GM12872 (cell line): ENCODE measurements at regions not wholly inside any gene's neighbourhood (a gene's known extent, or its start where the extent isn't known, plus 50 kb on each side); places are given as distances from the start of the nearest gene placed in this dataset.

ENCODE experiments used
- TF ChIP-seq, protein P1 (sequence below): IDR thresholded peaks from 3 replicates; pipeline ENCODE4 v1.5.1; 2011; ENCODE audit warnings: low read depth, mild to moderate bottlenecking, low read length, moderate library complexity; ENCODE audit not compliant: insufficient read depth

DNA sequence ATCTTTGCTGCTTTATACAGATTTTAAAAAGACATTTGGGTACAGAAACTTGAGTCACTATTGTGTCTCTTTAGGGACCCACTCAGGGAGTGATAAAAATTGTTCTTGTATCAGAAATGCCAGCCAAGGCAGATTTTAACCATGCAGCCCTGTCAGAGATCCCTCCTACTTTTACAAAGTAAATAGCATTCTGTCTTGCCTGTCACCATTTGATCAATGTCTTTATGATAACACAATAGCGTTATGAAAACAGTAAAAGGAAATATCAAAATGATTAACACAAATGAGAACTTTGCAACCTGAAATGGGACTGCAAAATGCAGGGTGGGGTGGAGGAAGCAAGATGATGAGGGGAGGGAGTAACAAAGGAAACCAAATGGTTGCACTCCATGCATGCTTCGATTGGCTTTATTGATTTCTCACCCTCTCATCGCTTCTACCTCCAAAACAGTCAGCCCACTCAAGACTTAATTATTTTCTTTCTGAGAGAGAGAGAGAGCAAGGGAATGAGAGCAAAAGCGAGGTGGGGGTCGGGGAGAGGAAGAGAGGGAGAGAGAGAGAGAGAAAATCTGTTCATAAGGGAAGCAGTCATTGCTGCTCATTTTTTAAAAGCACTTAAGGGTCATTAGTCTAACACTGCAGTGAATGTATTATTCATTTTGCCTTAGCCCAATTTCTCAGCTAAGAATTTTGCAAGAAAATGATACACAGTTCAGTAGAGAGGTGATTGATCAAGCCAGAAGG is 576.5 kb downstream of the CSNK1G3 start:
- TF ChIP-seq, protein P1, sequence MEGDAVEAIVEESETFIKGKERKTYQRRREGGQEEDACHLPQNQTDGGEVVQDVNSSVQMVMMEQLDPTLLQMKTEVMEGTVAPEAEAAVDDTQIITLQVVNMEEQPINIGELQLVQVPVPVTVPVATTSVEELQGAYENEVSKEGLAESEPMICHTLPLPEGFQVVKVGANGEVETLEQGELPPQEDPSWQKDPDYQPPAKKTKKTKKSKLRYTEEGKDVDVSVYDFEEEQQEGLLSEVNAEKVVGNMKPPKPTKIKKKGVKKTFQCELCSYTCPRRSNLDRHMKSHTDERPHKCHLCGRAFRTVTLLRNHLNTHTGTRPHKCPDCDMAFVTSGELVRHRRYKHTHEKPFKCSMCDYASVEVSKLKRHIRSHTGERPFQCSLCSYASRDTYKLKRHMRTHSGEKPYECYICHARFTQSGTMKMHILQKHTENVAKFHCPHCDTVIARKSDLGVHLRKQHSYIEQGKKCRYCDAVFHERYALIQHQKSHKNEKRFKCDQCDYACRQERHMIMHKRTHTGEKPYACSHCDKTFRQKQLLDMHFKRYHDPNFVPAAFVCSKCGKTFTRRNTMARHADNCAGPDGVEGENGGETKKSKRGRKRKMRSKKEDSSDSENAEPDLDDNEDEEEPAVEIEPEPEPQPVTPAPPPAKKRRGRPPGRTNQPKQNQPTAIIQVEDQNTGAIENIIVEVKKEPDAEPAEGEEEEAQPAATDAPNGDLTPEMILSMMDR: no peak

GRCh38 chr5:124087752-124088151 is 575.8 kb downstream of the CSNK1G3 start:
- TF ChIP-seq, protein P1: no peak

- TF ChIP-seq, protein P1: no peak
Observed at GRCh38 chr5:124080256-124080655, 568.3 kb downstream of the CSNK1G3 start.

DNA sequence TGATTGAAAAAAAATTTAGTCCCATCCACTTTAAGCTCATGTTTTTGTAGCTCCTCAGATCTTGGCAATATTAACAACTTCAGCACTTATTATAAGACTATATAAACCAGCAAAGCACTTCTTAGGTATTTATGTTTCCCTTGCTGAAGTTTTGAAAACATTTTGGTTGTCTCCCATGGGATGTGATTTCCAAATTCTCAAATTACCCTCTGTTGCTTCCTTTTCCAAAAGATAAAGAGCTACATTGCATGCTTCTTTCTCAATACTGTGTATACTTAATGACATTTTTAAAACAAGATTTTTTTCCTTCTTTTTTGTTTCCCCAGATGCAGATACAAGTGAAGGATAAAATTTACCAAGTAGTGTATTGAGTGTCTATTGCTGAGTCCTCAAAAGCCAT is 567.1 kb downstream of the CSNK1G3 start:
- TF ChIP-seq, protein P1: no peak

GRCh38 chr5:124074500-124074899 is 562.5 kb downstream of the CSNK1G3 start:
- TF ChIP-seq, protein P1: no peak

DNA sequence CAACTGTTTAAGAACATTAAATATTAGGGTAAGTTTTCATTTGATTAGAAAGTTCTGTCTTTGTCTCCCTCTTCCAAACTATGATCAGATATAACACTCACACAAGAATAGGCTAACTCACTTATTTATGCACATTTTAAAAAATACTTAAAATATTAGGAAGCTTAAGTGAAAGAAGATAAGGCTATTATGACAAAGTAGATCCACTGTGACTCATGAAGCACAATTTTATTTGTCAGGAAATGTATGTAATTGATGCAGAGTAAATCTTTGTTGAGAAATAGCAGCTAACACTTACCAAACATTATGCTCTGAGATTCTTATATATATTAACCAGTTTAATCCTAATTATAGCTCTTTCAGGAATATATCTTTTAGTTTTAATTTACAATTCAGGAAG is 560.6 kb downstream of the CSNK1G3 start:
- TF ChIP-seq, protein P1: no peak

DNA sequence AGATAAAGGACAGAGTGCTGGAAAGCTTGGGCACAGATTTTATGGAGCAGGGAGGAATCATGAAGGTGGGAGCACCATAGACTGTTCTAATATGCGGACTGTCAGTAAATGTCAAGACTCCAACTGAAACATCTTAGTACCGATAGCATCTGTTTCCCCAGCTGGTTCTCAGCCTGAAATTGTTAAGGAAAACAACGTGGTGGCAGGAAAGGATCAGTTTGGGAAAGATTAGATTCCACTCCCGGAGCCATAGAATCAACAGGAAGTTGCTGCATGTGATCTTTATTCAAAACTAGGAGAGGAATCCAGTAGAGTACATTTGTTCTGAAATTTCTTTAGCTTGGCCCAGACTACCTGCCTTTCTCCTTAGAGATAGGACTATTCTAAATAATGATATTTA is 559.1 kb downstream of the CSNK1G3 start:
- TF ChIP-seq, protein P1: no peak

GRCh38 chr5:124065508-124065907 is 553.5 kb downstream of the CSNK1G3 start:
- TF ChIP-seq, protein P1: peak; percentile 17; the same call in 1 of the 3 replicates
